Glutamatergic neuron (in vitro differentiated cells): ENCODE measurements at regions not wholly inside any gene's neighbourhood (a gene's known extent, or its start where the extent isn't known, plus 50 kb on each side); places are given as distances from the start of the nearest gene placed in this dataset.
A peak's percentile ranks its signal among the peaks of the same experiment; 100 is the strongest.

Experiments
- DNase-seq: peaks from one replicate; pipeline ENCODE4 v3.0.0; 2022
- H3K27ac Mint-ChIP-seq: one replicate; pipeline ENCODE4 v1.8.0; 2020; ENCODE audit warnings: mild to moderate bottlenecking, mixed read lengths, inconsistent platforms; ENCODE audit not compliant: unreplicated experiment
- H3K27me3 Mint-ChIP-seq: one replicate; pipeline ENCODE4 v1.8.0; 2020; ENCODE audit warnings: mild to moderate bottlenecking, moderate library complexity, mixed read lengths, inconsistent platforms; ENCODE audit not compliant: unreplicated experiment
- H3K36me3 Mint-ChIP-seq: one replicate; pipeline ENCODE4 v1.8.0; 2020; ENCODE audit warnings: mild to moderate bottlenecking, mixed read lengths, inconsistent platforms; ENCODE audit not compliant: unreplicated experiment
- H3K4me1 Mint-ChIP-seq: one replicate; pipeline ENCODE4 v1.8.0; 2020; ENCODE audit warnings: mild to moderate bottlenecking, low read depth, mixed read lengths, inconsistent platforms; ENCODE audit not compliant: unreplicated experiment
- H3K4me3 Mint-ChIP-seq: one replicate; pipeline ENCODE4 v1.8.0; 2020; ENCODE audit warnings: mild to moderate bottlenecking, mixed read lengths, inconsistent platforms; ENCODE audit not compliant: unreplicated experiment
- H3K9me3 Mint-ChIP-seq: one replicate; pipeline ENCODE4 v1.8.0; 2020; ENCODE audit warnings: mild to moderate bottlenecking, moderate library complexity, mixed read lengths, inconsistent platforms; ENCODE audit not compliant: unreplicated experiment
- TF ChIP-seq, protein P1 (sequence below): fragments of 200-600 bp; sonication (generic); IDR thresholded peaks from one replicate; pipeline ENCODE4 v1.5.0; 2021; ENCODE audit not compliant: partially characterized antibody, unreplicated experiment

DNA sequence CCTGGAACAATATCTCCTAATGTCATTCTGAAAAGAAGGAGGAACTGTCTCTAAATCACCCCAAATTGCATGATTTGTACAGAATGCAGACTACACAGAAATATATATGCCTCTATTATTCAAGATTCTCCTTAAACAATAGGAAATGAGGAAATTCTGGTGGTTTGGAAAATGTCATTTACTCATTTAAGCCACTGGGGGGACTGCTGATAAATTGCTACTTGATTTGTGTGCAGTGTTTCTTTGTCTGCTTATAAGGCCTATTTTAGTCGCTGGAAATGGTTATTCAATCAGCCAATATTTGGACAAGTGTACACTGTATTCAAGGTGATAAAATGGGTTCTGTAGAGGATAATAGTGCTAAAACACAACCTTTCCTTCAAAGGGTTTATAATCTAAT, 801.9 kb upstream of the CELF4 start:
- no peaks in the 10 kb centered on the region for H3K36me3 Mint-ChIP-seq
- no peak for DNase-seq
- H3K27me3 Mint-ChIP-seq, result no peaks in the 10 kb centered on the region
- H3K4me1 Mint-ChIP-seq, result peaks cover 9% of the 10 kb centered on the region
- no peaks in the 10 kb centered on the region for H3K9me3 Mint-ChIP-seq
- H3K4me3 Mint-ChIP-seq, result no peak overlapping the region
- no peak overlapping the region for H3K27ac Mint-ChIP-seq
- TF ChIP-seq, protein P1, sequence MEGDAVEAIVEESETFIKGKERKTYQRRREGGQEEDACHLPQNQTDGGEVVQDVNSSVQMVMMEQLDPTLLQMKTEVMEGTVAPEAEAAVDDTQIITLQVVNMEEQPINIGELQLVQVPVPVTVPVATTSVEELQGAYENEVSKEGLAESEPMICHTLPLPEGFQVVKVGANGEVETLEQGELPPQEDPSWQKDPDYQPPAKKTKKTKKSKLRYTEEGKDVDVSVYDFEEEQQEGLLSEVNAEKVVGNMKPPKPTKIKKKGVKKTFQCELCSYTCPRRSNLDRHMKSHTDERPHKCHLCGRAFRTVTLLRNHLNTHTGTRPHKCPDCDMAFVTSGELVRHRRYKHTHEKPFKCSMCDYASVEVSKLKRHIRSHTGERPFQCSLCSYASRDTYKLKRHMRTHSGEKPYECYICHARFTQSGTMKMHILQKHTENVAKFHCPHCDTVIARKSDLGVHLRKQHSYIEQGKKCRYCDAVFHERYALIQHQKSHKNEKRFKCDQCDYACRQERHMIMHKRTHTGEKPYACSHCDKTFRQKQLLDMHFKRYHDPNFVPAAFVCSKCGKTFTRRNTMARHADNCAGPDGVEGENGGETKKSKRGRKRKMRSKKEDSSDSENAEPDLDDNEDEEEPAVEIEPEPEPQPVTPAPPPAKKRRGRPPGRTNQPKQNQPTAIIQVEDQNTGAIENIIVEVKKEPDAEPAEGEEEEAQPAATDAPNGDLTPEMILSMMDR, result peak; percentile 72

DNA sequence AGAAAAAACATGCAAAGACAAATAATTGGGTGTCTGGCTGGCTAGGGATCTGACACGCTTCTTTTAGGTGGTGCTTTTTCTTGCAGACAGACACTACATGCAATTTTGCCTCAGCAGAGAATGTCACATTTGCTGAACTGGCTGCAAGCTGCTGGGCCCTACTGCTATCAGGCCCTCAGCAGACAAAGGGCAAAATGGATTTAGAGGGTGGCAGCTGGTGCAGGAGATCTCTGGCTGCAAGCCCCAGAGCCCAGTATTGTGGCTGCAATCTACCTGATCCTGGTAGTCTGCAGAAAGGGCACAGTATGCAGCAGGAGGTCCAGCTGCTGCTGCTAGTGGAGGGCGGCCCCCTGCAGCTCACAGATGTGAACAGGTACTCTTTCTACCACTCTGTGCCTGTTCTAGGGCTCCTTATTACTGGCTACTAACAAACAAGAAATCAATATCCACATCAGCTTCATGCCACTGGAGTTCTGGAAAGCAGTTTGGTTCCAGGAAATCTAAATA, 796.7 kb upstream of the CELF4 start:
- no peak overlapping the region for H3K27ac Mint-ChIP-seq
- no peak for DNase-seq
- H3K4me1 Mint-ChIP-seq, result peaks cover 15% of the 10 kb centered on the region
- TF ChIP-seq, protein P1, result no peak
- no peaks in the 10 kb centered on the region for H3K9me3 Mint-ChIP-seq
- no peaks in the 10 kb centered on the region for H3K27me3 Mint-ChIP-seq
- H3K4me3 Mint-ChIP-seq, result no peak overlapping the region
- no peaks in the 10 kb centered on the region for H3K36me3 Mint-ChIP-seq

DNA sequence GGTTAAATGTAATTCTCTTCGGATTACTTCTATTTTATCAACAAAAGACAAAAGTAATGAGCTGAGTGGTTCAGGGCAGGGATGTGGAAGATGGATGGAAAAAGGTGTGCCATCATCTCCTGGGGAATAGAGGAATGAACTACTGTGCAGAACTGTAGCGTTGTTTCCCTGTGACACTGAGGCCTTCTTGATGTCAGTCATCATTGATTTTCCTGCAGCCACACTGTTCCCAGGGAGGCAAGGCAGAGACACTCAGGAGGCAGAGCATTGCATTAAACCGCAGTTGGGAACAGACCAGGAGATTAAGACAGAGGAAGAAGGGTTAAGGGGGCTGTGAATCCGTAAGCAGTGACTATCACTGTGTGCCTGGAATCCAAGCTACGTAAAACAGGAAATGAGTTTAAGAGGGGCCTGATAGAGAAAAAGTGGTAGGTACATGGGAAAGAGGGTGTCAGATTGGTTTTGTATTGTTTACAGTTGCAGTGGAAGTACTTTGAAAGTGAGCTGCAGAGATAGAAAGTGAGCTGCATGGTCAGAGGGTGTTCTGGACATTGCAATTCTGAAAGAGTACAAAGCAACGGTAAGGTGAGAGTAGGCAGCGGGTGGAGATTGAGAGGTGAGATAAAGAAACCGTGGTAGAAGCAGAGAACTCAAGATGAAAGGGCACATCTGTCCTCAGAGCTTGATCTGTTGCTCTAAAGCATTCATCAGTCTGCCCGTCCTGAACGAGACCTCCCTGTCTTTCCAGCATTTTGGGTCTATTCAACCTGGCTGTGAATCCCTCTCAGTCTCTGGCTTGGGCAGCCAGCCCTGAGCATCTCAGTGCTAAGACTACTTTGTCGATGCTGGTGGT, 793.4 kb upstream of the CELF4 start:
- Mint-ChIP-seq H3K27me3 (no peaks in the 10 kb centered on the region), H3K4me3 (no peak overlapping the region), H3K9me3 (no peaks in the 10 kb centered on the region), H3K36me3 (no peaks in the 10 kb centered on the region), H3K4me1 (peaks cover 12% of the 10 kb centered on the region), H3K27ac (no peak overlapping the region)
- TF ChIP-seq, protein P1, result no peak
- DNase-seq, result no peak

DNA sequence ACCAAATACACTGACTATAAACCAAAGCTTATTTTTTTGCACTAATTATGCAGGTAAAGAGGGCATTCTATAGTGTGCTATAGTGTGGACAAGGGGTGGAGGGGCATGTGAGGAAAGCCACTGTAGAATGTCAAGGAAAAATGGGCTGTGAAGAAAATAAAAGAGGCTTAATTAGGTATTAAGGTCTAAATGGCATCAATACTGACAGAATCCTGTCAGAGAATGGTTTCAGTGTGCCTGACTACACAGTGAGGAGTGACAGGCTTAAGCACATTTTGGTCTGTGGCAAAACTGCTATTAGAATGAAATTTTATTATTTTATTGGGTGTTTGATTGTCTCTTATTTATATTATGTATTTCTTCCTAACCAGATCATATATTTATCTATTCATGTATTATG, 787.6 kb upstream of the CELF4 start:
- Mint-ChIP-seq H3K4me1 (no peaks in the 10 kb centered on the region), H3K27ac (no peak overlapping the region), H3K9me3 (no peaks in the 10 kb centered on the region), H3K27me3 (no peaks in the 10 kb centered on the region), H3K4me3 (no peak overlapping the region), H3K36me3 (no peaks in the 10 kb centered on the region)
- DNase-seq, result no peak
- TF ChIP-seq, protein P1, result no peak

DNA sequence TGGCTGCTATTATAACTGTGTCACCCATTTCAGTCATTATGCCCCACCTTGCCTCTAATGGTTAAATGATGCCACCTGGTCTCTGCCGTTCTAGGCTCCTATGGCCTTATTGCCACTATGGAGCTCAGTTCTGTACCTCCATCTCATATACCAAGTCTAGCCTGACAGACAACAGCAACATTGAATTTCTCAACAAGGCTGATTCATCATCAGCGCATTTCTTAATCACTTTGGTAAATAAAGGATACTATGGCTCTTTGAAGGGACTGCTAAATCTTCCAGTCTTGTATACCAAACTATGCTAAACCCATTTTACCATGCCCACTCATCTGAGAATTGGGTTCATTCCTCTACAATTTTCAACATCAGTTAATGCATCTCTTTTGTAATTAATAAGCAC, 784.5 kb upstream of the CELF4 start:
- Mint-ChIP-seq H3K36me3 (no peaks in the 10 kb centered on the region), H3K9me3 (no peaks in the 10 kb centered on the region), H3K4me1 (no peaks in the 10 kb centered on the region), H3K27me3 (no peaks in the 10 kb centered on the region), H3K27ac (no peak overlapping the region), H3K4me3 (no peak overlapping the region)
- DNase-seq, result no peak
- TF ChIP-seq, protein P1, result no peak
